A673 (cell line): ENCODE measurements at regions not wholly inside any gene's neighbourhood (a gene's known extent, or its start where the extent isn't known, plus 50 kb on each side); places are given as distances from the start of the nearest gene placed in this dataset.

ENCODE experiments used
- BruUV-seq: library from RNA; stranded (reverse); fragments of 400-500 nt; replicated peaks from 2 replicates; lab custom pipeline; 2021; lab: Mats Ljungman, UMichigan
- CTCF ChIA-PET: fragments of 300-600 bp; sonication (Branson Sonifier 250); formaldehyde crosslinking; loops from one replicate; lab custom pipeline; 2022; ENCODE audit warnings: antibody characterized with exemption; lab: Charles Lee
- POLR2A ChIA-PET: fragments of 300-600 bp; sonication (Branson Sonifier 250); formaldehyde crosslinking; loops from one replicate; lab custom pipeline; 2022; ENCODE audit warnings: antibody characterized with exemption; ENCODE audit not compliant: low non-redundant PET; lab: Charles Lee
- DNase-seq: peaks from one replicate; pipeline ENCODE4 v3.0.0-alpha.2; 2015; ENCODE audit warnings: low spot score
- H3K27ac ChIP-seq: fragments of 200-600 bp; sonication (generic); 2 replicates; pipeline ENCODE4 v1.5.1; 2016; ENCODE audit warnings: mixed run types, low read depth, mild to moderate bottlenecking, mixed read lengths, antibody characterized with exemption, low read length; ENCODE audit not compliant: poor library complexity, severe bottlenecking
- H3K27me3 ChIP-seq: fragments of 200-600 bp; sonication (generic); replicated peaks from 2 replicates; pipeline ENCODE4 v1.6.1; 2017; ENCODE audit warnings: mixed run types, low read depth, mild to moderate bottlenecking, mixed read lengths, antibody characterized with exemption, low read length; ENCODE audit not compliant: insufficient read depth, poor library complexity
- H3K36me3 ChIP-seq: fragments of 200-600 bp; sonication (generic); 2 replicates; pipeline ENCODE4 v1.6.1; 2016; ENCODE audit warnings: mixed run types, mild to moderate bottlenecking, mixed read lengths, antibody characterized with exemption, low read length; ENCODE audit not compliant: insufficient read depth, poor library complexity, severe bottlenecking
- H3K4me1 ChIP-seq: fragments of 200-600 bp; sonication (generic); 2 replicates; pipeline ENCODE4 v1.6.1; 2017; ENCODE audit warnings: mixed run types, mild to moderate bottlenecking, mixed read lengths, antibody characterized with exemption, low read length; ENCODE audit not compliant: insufficient read depth, poor library complexity, severe bottlenecking
- H3K4me3 ChIP-seq: fragments of 200-600 bp; sonication (generic); 2 replicates; pipeline ENCODE4 v1.5.1; 2016; ENCODE audit warnings: low read depth, mixed run types, mild to moderate bottlenecking, mixed read lengths, low read length; ENCODE audit not compliant: poor library complexity, severe bottlenecking
- H3K9me3 ChIP-seq: fragments of 200-600 bp; sonication (generic); 2 replicates; pipeline ENCODE4 v1.6.1; 2016; ENCODE audit warnings: mixed run types, low read depth, mild to moderate bottlenecking, mixed read lengths, antibody characterized with exemption, low read length; ENCODE audit not compliant: poor library complexity, severe bottlenecking
- EZH2 ChIP-seq: fragments of 200-600 bp; sonication (generic); IDR thresholded peaks from 2 replicates; pipeline ENCODE4 v1.6.1; 2017; ENCODE audit warnings: borderline replicate concordance, low read depth, mild to moderate bottlenecking, mixed read lengths, antibody characterized with exemption, low read length; ENCODE audit not compliant: poor library complexity, severe bottlenecking
- intact Hi-C: fragments of 100-400 bp; cut with micrococcal nuclease; formaldehyde crosslinking; loops from one replicate; pipeline ENCODE4 v1.10.0; 2022; ENCODE audit not compliant: unreplicated experiment
- TF ChIP-seq, protein P1 (sequence below): fragments of 300-800, 200-600 bp; sonication (generic); conservative IDR thresholded peaks from 2 replicates; pipeline ENCODE4 v1.5.1; 2017; ENCODE audit warnings: low read depth, mild to moderate bottlenecking, antibody characterized with exemption, low read length, moderate library complexity, mixed read lengths

GRCh38 chr14:18688346-18688745, 87.4 kb downstream of the OR11H12 start:
- no peak overlapping the region for H3K27ac ChIP-seq
- H3K36me3 ChIP-seq, result no peaks in the 10 kb centered on the region
- no TSS peak for BruUV-seq
- H3K4me1 ChIP-seq, result no peaks in the 10 kb centered on the region
- ChIA-PET POLR2A (no interaction called here), CTCF (no interaction called here)
- no peak for DNase-seq
- TF ChIP-seq, protein P1, sequence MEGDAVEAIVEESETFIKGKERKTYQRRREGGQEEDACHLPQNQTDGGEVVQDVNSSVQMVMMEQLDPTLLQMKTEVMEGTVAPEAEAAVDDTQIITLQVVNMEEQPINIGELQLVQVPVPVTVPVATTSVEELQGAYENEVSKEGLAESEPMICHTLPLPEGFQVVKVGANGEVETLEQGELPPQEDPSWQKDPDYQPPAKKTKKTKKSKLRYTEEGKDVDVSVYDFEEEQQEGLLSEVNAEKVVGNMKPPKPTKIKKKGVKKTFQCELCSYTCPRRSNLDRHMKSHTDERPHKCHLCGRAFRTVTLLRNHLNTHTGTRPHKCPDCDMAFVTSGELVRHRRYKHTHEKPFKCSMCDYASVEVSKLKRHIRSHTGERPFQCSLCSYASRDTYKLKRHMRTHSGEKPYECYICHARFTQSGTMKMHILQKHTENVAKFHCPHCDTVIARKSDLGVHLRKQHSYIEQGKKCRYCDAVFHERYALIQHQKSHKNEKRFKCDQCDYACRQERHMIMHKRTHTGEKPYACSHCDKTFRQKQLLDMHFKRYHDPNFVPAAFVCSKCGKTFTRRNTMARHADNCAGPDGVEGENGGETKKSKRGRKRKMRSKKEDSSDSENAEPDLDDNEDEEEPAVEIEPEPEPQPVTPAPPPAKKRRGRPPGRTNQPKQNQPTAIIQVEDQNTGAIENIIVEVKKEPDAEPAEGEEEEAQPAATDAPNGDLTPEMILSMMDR, result no peak
- no peak for TF ChIP-seq EZH2
- intact Hi-C loops, result no loop called here
- H3K9me3 ChIP-seq, result peaks cover 77% of the 10 kb centered on the region
- no peak overlapping the region for H3K4me3 ChIP-seq
- no peaks in the 10 kb centered on the region for H3K27me3 ChIP-seq
